ENCODE measurements at regions not wholly inside any gene's neighbourhood (a gene's known extent, or its start where the extent isn't known, plus 50 kb on each side); places are given as distances from the start of the nearest gene placed in this dataset.

- Histone ChIP-seq H3K27me3 (ENCODE audit: control insufficient read depth in 2 of 2, insufficient read depth in 2 of 2, low read length in 2 of 2) (no peaks in the 10 kb centered on the region), H3K9me3 (ENCODE audit: control insufficient read depth in 2 of 3, low read length in 3 of 3) (no peaks in the 10 kb centered on the region), H3K4me1 (ENCODE audit: control insufficient read depth in 2 of 2, insufficient read depth in 2 of 2, low read length in 2 of 2) (no peaks in the 10 kb centered on the region), H3K4me3 (ENCODE audit: low read length) (no peak overlapping the region), H3K27ac (ENCODE audit: low read depth, low read length) (no peak overlapping the region), H3K36me3 (ENCODE audit: control insufficient read depth in 2 of 3, insufficient read depth in 3 of 3, low read length in 3 of 3) (no peaks in the 10 kb centered on the region)
- Mint-ChIP-seq H3K27me3 (peaks cover 0 to 4% (median 0%) of the 10 kb centered on the region in 5 donors), H3K9me3 (peaks cover 0 to 31% (median 9%) of the 10 kb centered on the region in 11 donors), H3K4me1 (peaks cover 0 to 1% (median 0%) of the 10 kb centered on the region in 7 donors), H3K27ac (no peak overlapping the region), H3K36me3 (no peaks in the 10 kb centered on the region), H3K4me3 (no peak overlapping the region)
- no peak for DNase-seq
- peak; percentile 24 for ATAC-seq
- ChIA-PET POLR2A (no interaction called here), CTCF (no interaction called here)
- intact Hi-C loops (cut with micrococcal nuclease), result no loop called here
Observed at GRCh38 chr6:77368660-77369313, 94.5 kb downstream of the HTR1B start.

DNA sequence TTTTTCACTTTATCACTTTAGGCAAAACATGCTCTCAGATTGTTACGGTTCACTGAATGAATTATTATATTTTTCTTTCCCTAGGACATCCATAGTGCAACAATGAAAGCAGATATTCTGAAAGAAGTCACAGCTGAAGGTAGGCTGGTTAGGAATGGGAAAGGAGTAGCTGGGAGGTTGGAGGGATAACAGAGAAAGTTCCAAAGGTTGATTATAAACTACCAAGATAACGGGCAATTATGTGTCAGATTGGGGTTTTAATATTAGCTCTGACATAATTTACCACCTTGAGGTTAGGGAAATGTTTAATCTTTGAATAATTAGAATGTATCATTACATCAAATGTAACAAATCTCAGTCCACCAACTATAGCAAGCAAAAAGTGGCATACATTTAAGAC lies 96.5 kb downstream of the HTR1B start:
- CTCF ChIA-PET, result no interaction called here
- Mint-ChIP-seq H3K4me3 (no peak overlapping the region), H3K9me3 (peaks cover 0 to 35% (median 10%) of the 10 kb centered on the region in 11 donors), H3K27ac (no peak overlapping the region), H3K27me3 (peaks cover 0 to 4% (median 0%) of the 10 kb centered on the region in 5 donors), H3K4me1 (peaks cover 0 to 1% (median 0%) of the 10 kb centered on the region in 7 donors), H3K36me3 (no peaks in the 10 kb centered on the region)
- intact Hi-C loops (cut with micrococcal nuclease), result no loop called here
- no peaks in the 10 kb centered on the region for H3K27me3 ChIP-seq (ENCODE audit: control insufficient read depth in 2 of 2, insufficient read depth in 2 of 2, low read length in 2 of 2)
- no peak for DNase-seq
- no peak overlapping the region for H3K4me3 ChIP-seq (ENCODE audit: low read length)
- POLR2A ChIA-PET, result no interaction called here
- no peaks in the 10 kb centered on the region for H3K36me3 ChIP-seq (ENCODE audit: control insufficient read depth in 2 of 3, insufficient read depth in 3 of 3, low read length in 3 of 3)
- H3K4me1 ChIP-seq (ENCODE audit: control insufficient read depth in 2 of 2, insufficient read depth in 2 of 2, low read length in 2 of 2), result no peaks in the 10 kb centered on the region
- H3K27ac ChIP-seq (ENCODE audit: low read depth, low read length), result no peak overlapping the region
- H3K9me3 ChIP-seq (ENCODE audit: control insufficient read depth in 2 of 3, low read length in 3 of 3), result no peaks in the 10 kb centered on the region
- ATAC-seq, result no peak

DNA sequence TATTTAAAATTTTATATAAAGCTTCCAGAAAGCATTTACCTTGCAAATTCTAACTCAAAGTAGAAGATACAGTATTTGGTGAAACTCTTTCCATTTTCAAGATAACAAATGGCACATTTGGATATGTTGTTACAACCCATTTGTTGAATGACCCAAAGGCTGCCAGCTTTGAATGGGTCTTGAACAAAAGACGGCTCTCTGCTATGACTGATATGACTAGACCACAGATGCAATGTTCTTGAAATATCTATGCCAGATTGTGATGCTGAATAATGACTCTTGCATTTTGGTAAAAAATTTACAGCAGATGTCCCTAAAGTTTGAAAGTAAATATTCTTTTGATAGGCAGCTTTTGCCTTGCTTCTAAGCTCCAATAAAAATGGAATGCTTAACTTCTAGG lies 99.6 kb downstream of the HTR1B start:
- Mint-ChIP-seq H3K4me1 (no peaks in the 10 kb centered on the region), H3K9me3 (peaks cover 0 to 20% (median 6%) of the 10 kb centered on the region in 11 donors), H3K27ac (no peak overlapping the region), H3K27me3 (no peaks in the 10 kb centered on the region), H3K36me3 (no peaks in the 10 kb centered on the region), H3K4me3 (no peak overlapping the region)
- H3K36me3 ChIP-seq (ENCODE audit: control insufficient read depth in 2 of 3, insufficient read depth in 3 of 3, low read length in 3 of 3), result no peaks in the 10 kb centered on the region
- POLR2A ChIA-PET, result no interaction called here
- intact Hi-C loops (cut with micrococcal nuclease), result no loop called here
- no peaks in the 10 kb centered on the region for H3K27me3 ChIP-seq (ENCODE audit: control insufficient read depth in 2 of 2, insufficient read depth in 2 of 2, low read length in 2 of 2)
- no peak for ATAC-seq
- H3K4me3 ChIP-seq (ENCODE audit: low read length), result no peak overlapping the region
- CTCF ChIA-PET, result no interaction called here
- DNase-seq, result no peak
- no peak overlapping the region for H3K27ac ChIP-seq (ENCODE audit: low read depth, low read length)
- H3K9me3 ChIP-seq (ENCODE audit: control insufficient read depth in 2 of 3, low read length in 3 of 3), result no peaks in the 10 kb centered on the region
- H3K4me1 ChIP-seq (ENCODE audit: control insufficient read depth in 2 of 2, insufficient read depth in 2 of 2, low read length in 2 of 2), result no peaks in the 10 kb centered on the region

DNA sequence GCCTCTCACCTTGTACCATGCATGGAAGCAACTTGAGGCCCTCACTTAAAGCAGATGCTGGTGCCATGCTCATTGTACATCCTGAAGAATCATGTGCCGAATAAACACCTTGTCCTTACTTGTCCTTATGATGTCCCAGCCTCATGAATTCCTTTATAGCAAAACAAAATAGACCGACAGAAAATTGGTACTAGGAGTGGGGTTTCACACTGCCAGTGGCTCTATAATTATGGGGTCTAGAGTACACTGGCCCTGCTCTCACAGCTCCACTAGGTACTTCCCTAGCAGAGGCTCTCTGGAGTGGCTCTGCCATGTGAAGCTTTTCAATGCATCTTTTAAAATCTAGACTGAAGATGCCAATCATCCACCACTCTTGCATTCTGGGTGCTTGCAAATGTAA lies 101.2 kb downstream of the HTR1B start:
- Histone ChIP-seq H3K9me3 (ENCODE audit: control insufficient read depth in 2 of 3, low read length in 3 of 3) (no peaks in the 10 kb centered on the region), H3K27me3 (ENCODE audit: control insufficient read depth in 2 of 2, insufficient read depth in 2 of 2, low read length in 2 of 2) (no peaks in the 10 kb centered on the region), H3K36me3 (ENCODE audit: control insufficient read depth in 2 of 3, insufficient read depth in 3 of 3, low read length in 3 of 3) (no peaks in the 10 kb centered on the region), H3K27ac (ENCODE audit: low read depth, low read length) (no peak overlapping the region), H3K4me1 (ENCODE audit: control insufficient read depth in 2 of 2, insufficient read depth in 2 of 2, low read length in 2 of 2) (no peaks in the 10 kb centered on the region), H3K4me3 (ENCODE audit: low read length) (no peak overlapping the region)
- CTCF ChIA-PET, result no interaction called here
- no peak overlapping the region for H3K4me3 Mint-ChIP-seq
- DNase-seq, result no peak
- no peak overlapping the region for H3K27ac Mint-ChIP-seq
- no peaks in the 10 kb centered on the region for H3K4me1 Mint-ChIP-seq
- POLR2A ChIA-PET, result no interaction called here
- H3K9me3 Mint-ChIP-seq, result peaks cover 0 to 20% (median 9%) of the 10 kb centered on the region in 11 donors
- no peaks in the 10 kb centered on the region for H3K27me3 Mint-ChIP-seq
- no peak for ATAC-seq
- no peaks in the 10 kb centered on the region for H3K36me3 Mint-ChIP-seq
- intact Hi-C loops (cut with micrococcal nuclease), result no loop called here

- no peaks in the 10 kb centered on the region for H3K36me3 Mint-ChIP-seq
- no peaks in the 10 kb centered on the region for H3K4me1 Mint-ChIP-seq
- H3K9me3 Mint-ChIP-seq, result peaks cover 0 to 16% (median 8%) of the 10 kb centered on the region in 11 donors
- ChIA-PET CTCF (no interaction called here), POLR2A (no interaction called here)
- intact Hi-C loops (cut with micrococcal nuclease), result no loop called here
- DNase-seq, result no peak
- Histone ChIP-seq H3K4me1 (ENCODE audit: control insufficient read depth in 2 of 2, insufficient read depth in 2 of 2, low read length in 2 of 2) (no peaks in the 10 kb centered on the region), H3K27me3 (ENCODE audit: control insufficient read depth in 2 of 2, insufficient read depth in 2 of 2, low read length in 2 of 2) (no peaks in the 10 kb centered on the region), H3K36me3 (ENCODE audit: control insufficient read depth in 2 of 3, insufficient read depth in 3 of 3, low read length in 3 of 3) (no peaks in the 10 kb centered on the region), H3K9me3 (ENCODE audit: control insufficient read depth in 2 of 3, low read length in 3 of 3) (no peaks in the 10 kb centered on the region), H3K4me3 (ENCODE audit: low read length) (no peak overlapping the region), H3K27ac (ENCODE audit: low read depth, low read length) (no peak overlapping the region)
- no peak for ATAC-seq
- no peak overlapping the region for H3K27ac Mint-ChIP-seq
- H3K27me3 Mint-ChIP-seq, result no peaks in the 10 kb centered on the region
- H3K4me3 Mint-ChIP-seq, result no peak overlapping the region
Observed at GRCh38 chr6:77361018-77361417, 102.3 kb downstream of the HTR1B start.

GRCh38 chr6:77356821-77357220 lies 106.5 kb downstream of the HTR1B start:
- Histone ChIP-seq H3K36me3 (ENCODE audit: control insufficient read depth in 2 of 3, insufficient read depth in 3 of 3, low read length in 3 of 3) (no peaks in the 10 kb centered on the region), H3K27me3 (ENCODE audit: control insufficient read depth in 2 of 2, insufficient read depth in 2 of 2, low read length in 2 of 2) (no peaks in the 10 kb centered on the region), H3K9me3 (ENCODE audit: control insufficient read depth in 2 of 3, low read length in 3 of 3) (no peaks in the 10 kb centered on the region), H3K4me1 (ENCODE audit: control insufficient read depth in 2 of 2, insufficient read depth in 2 of 2, low read length in 2 of 2) (no peaks in the 10 kb centered on the region), H3K4me3 (ENCODE audit: low read length) (no peak overlapping the region), H3K27ac (ENCODE audit: low read depth, low read length) (no peak overlapping the region)
- Mint-ChIP-seq H3K9me3 (peaks cover 0 to 9% (median 3%) of the 10 kb centered on the region in 11 donors), H3K36me3 (no peaks in the 10 kb centered on the region), H3K4me1 (no peaks in the 10 kb centered on the region), H3K27me3 (no peaks in the 10 kb centered on the region), H3K27ac (no peak overlapping the region), H3K4me3 (no peak overlapping the region)
- DNase-seq, result no peak
- CTCF ChIA-PET, result no interaction called here
- POLR2A ChIA-PET, result no interaction called here
- no peak for ATAC-seq
- intact Hi-C loops (cut with micrococcal nuclease), result no loop called here

DNA sequence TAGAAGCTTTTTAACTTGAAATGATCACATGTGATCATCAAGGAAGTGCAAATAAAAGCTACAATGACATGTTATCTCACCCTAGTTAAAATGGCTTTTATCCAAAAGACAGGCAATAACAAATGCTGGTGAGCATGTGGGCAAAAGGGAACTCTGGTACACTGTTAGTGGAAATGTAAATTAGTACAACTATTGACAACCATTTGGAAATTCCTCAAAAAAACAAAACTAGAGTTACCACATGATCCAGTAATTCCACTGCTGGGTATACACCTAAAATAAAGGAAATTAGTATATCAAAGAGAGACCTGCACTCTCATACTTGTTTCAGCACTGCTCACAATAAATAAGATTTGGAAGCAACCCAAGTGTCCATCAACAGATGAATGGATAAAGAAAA lies 108.7 kb downstream of the HTR1B start:
- ChIA-PET CTCF (no interaction called here), POLR2A (no interaction called here)
- Mint-ChIP-seq H3K4me1 (no peaks in the 10 kb centered on the region), H3K4me3 (no peak overlapping the region), H3K36me3 (no peaks in the 10 kb centered on the region), H3K9me3 (peaks cover 0 to 9% (median 3%) of the 10 kb centered on the region in 11 donors), H3K27me3 (no peaks in the 10 kb centered on the region), H3K27ac (no peak overlapping the region)
- intact Hi-C loops (cut with micrococcal nuclease), result no loop called here
- H3K9me3 ChIP-seq (ENCODE audit: control insufficient read depth in 2 of 3, low read length in 3 of 3), result no peaks in the 10 kb centered on the region
- DNase-seq, result no peak
- H3K27me3 ChIP-seq (ENCODE audit: control insufficient read depth in 2 of 2, insufficient read depth in 2 of 2, low read length in 2 of 2), result no peaks in the 10 kb centered on the region
- H3K27ac ChIP-seq (ENCODE audit: low read depth, low read length), result no peak overlapping the region
- ATAC-seq, result no peak
- H3K36me3 ChIP-seq (ENCODE audit: control insufficient read depth in 2 of 3, insufficient read depth in 3 of 3, low read length in 3 of 3), result no peaks in the 10 kb centered on the region
- H3K4me1 ChIP-seq (ENCODE audit: control insufficient read depth in 2 of 2, insufficient read depth in 2 of 2, low read length in 2 of 2), result no peaks in the 10 kb centered on the region
- H3K4me3 ChIP-seq (ENCODE audit: low read length), result no peak overlapping the region
